ENCODE measurements at regions not wholly inside any gene's neighbourhood (a gene's known extent, or its start where the extent isn't known, plus 50 kb on each side); places are given as distances from the start of the nearest gene placed in this dataset.

- no peak; the same call in 1 of the 2 replicates for TF ChIP-seq CTCF (conservative IDR thresholded peaks at IDR 0.05)
- no peak for TF ChIP-seq ZFX (IDR thresholded peaks at IDR 0.05)
Observed at GRCh38 chr13:106865716-106866440, 297.9 kb upstream of the ARGLU1 start.

All from C4-2B (cell line).